Stimulated activated naive CD8-positive, alpha-beta T cell treated with anti-CD3 and anti-CD28 coated beads, Interleukin-15, Interleukin-2, amounts not matched to agents 100 U/mL and 50 U/mL, for 24 hours (primary cell): ENCODE measurements at regions not wholly inside any gene's neighbourhood (a gene's known extent, or its start where the extent isn't known, plus 50 kb on each side); places are given as distances from the start of the nearest gene placed in this dataset.

Experiments used
- ATAC-seq: fragments of 150-1000 bp; cut with Tn5 transposase; one replicate; pipeline ENCODE4 v1.10.0; 2021
- DNase-seq: peaks from one replicate; pipeline ENCODE4 v3.0.0; 2021

DNA sequence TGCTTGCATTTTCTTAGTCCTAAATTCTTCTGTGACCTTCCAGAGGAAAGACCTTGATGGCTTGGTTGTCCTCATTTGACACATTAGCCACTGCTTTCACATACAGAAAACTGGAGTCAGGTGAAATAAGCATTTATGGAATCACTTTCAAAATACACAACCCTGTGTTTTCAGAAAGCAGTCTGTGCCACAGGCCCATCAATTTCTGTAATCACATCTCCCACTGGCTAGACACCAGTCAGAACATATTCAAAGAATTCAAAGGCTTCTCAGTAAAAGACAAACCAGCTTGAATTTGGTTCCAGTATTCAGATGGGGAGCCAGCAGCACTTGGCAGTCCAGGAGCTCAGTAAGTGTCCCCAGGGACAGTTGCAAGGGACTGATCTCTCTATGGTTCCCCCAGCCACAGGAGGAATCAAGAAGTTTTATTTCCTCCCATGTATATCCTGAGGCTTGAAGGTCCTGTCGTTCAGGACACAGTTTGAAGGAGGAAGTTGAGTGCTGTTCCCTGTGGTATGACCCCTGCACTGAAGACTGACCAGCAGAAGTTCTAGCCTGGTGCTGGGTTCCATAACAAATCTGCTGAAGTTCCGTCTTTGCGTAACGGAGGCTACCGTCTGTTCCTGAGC is 214.3 kb downstream of the FOXO1 start:
- ATAC-seq (no peak), DNase-seq (no peak)

DNA sequence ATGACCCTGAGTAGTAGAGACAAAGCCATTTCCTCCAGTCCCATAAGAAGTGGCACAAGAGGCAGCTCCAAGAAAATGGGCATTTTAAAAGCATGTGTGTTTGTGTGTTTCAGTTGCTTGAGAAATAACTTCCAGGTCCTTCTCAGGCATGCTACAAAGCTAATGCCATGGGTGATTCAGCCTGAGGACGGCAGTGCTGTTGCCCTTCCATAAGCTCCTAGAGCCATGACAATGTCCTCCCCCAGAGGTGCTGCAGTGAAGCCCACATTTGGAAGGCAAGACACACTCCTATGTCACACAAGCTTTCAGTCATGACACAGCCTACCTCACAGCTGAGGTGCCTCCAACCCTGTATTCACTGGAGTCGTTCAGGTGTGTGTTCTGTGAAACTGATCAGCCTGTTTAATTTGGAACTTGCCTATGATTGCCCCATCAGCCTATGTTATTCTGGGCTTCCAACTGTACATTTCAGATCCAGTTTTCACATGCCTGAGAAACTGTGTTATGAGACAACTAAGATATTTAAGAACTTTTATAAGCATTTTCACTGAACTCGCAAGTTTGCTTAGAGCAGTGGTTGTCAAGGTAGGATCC is 213.6 kb downstream of the FOXO1 start:
- DNase-seq (no peak), ATAC-seq (no peak)

DNA sequence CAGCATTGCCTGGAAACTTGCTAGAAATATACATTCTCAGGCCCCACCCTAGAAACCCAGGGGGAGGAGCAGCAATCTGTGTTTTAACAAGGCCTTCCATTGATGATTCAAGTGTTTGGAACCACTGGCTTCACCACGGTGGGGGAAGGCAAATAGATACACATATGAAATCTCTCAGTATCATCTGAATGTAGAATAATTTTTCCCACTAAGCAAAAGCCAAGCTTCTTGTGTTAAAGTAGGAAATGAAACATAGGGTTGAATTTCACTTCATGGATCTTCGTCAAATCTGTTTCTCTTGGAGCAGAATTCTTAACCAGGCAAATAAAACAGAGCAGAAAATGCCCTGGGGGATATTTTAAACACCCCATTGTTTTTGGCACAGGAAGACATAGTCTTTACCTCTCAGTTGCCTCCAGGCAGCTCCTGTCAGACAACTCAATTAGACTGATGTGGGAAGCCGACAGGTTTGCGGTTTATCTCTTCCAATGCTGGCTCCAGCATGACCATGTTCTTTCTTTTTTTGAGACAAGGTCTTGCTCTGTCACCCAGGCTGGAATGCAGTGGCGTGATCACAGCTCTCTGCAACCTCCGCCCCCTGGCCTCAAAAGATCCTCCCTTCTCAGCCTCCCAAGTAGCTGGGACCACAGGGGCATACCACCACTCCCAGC is 213.0 kb downstream of the FOXO1 start:
- ATAC-seq (no peak), DNase-seq (no peak)

DNA sequence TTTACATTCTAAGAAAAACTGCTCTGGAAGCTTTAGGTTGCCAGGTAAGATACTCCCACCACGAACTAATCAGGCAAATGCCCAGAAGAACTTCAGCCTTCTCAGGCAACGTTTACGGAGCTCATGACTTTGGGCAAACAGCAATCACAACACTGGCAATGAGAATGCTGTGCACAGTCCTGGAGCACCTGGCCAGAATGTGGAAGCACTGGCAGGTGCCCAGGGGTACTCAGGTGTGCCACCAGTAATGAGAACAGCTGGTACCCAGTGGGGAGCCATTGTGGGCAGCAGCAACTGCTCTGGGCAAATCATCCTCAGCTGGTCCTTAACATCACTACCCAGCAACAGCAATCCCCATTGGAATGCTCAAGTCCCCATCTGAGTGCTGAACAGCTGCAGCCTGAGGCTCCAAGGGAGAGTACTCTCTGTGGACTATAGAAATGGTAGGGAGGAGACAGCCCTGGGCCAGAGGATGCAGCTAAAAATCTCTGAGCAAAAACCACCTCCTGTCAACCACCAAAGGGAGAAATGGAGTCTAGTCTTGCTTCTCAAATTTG is 210.0 kb downstream of the FOXO1 start:
- no peak for ATAC-seq
- DNase-seq: no peak

DNA sequence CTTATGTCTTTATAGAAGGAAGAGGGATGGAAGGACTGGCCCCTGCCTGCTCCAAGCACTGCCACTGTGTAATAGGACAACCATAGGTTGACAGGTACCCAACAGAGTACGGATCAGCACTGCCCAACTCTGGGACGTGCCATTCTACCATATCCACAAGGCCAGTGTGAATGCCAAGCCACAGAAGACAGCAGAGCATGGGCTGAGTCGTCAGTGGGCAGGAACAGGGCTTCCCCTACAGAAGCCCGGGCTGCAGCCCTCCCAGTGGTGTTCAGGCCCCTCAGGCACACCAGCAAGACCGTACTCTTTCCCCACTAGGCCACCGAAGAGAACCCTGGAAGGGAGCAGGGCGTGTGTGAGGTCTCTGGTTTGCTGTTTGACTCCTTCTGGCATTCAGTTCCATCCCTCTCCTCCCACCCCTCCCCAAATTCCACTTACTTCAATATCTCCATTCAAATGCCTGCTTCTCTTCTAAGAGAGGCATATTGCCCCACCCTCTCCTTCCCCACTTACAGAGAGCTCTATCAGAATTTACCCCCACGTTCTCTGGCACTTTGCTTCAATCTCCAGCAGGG is 209.4 kb downstream of the FOXO1 start:
- DNase-seq (no peak), ATAC-seq (peak; percentile 63)

DNA sequence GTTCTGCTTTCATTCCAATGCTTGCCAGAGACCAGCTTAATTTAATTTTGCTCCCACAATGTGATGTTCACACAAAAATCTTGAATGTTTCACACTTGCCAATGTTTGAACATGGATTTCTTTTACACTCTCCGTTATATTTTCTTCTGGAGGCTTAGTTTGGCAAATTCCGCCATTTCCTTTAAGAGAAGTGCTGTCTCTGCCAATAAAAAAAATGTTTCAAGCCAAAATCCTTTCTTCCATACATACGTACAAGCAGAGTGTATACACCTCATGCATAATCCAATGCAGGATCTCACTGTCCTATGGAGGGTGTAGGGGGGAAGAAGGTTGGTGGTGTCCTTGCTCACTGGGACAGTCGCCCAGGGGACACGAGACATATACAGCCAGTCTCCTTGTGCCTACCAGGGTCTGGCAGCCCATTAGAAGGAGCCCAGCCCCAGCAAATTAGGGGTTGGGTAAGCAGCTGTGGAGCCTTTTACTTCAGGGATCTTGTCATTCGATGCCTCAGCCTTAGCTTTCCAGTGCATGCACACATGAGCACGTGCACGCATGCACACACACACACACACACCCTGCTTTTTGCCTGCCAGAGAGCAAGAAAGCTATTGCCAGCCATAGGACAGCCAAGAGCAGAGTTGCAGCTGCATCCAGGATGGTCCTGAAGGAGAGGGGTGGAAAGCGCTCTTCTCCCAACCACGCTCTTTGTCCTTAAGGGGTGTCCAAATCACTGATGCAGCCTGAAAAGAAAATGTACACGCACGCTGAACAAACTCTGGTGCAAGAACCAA is 208.3 kb downstream of the FOXO1 start:
- no peak for ATAC-seq
- DNase-seq: no peak

DNA sequence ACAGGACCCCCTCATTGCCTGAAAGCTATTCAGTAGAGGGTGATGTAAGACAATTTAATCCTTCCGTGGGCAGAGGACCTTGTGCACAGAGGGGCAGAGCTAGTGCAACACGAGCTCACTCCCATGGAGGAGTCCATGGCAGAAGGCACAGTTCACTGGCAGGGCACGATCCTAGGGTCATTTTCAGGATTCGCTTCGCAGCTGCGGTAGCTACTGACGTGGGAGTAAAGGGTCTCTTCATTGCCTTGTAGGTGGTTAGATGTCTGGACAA is 207.8 kb downstream of the FOXO1 start:
- no peak for ATAC-seq
- no peak for DNase-seq

DNA sequence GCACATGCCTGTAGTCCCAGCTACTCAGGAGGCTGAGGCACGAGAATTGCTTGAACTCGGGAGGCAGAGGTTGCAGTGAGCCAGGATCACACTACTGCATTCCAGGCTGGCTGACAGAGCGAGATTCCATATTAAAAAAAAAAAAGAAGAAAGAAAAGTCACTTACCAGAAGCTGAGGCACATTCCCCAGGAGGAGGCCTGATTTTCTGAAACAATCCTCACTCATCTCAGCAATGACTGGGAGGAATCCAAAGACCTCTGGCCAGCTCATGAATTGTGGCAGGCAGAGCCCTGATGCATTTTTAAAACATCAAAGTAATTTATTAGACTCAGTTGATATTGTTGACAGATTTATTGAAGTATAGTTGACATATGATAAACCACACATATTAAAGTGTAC is 206.3 kb downstream of the FOXO1 start:
- ATAC-seq: no peak
- DNase-seq: no peak

DNA sequence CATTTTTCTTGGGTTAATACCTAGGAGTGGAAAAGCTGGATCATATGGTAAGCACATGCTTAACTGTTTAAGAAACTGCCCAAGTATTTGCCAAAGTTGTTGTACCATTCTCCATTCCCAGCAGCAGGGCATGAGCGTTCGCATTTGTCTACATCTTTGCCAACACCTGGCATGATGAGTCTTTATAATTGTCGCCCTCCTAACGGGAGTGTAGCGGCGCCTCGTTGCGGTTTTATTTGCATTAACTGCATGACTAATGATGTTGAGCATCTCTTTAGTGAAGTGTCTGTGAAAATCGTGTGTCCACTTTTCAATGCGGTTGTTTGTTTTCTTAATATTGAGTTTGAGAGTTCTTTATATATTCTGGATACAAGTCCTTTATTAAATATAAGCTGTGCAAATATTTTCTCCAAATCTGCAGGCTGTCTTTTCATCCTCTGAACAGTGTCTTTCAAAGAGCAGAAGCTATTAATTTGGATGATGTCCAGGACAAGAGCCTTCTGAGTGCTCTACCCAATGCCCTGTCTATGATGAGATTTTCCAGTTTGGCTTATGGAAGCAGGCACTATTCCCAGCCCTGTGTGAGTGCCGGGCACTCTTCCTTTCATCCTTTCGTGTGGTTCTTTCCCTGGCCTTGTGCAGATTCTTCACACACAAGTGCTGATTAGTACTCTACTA is 202.0 kb downstream of the FOXO1 start:
- DNase-seq (no peak), ATAC-seq (no peak)

DNA sequence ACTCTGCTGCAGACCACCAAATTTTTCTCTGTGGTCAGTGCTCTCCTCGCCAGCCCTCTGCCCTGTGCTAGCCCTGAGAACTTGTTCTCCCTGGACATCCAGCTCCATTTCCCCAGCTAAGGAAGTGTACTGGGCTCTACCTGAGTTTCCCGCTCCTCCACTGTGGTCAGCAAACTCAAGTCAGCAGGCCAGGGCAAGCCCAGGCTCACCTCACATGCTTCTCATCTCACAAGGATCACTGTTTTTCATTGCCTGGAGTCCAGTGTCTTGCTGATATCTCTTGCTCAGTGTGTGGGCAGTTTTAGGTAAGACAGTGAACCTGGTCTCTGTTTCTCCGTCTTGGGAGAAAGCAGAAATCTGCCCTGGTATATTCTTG is 201.4 kb downstream of the FOXO1 start:
- DNase-seq: no peak
- ATAC-seq: no peak

DNA sequence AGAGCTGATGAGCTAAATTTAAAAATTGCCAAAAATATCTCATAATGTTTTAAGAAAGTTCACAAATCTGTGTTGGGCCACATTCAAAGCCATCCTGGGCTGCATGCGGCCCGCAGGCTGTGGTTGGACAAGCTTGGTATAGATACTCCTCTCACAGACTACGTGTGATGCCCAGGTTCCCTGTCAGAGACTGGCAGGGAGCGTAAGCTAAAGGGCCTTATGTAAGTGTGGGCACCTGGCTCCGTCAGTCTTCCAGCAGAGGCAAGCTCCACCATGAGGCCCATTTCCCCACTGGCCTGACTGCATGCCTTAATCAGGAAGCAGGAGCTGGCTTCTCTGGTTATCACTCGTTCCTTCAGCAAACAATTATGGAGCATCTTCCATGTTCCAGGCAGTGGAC is 200.2 kb downstream of the FOXO1 start:
- ATAC-seq (no peak), DNase-seq (no peak)

DNA sequence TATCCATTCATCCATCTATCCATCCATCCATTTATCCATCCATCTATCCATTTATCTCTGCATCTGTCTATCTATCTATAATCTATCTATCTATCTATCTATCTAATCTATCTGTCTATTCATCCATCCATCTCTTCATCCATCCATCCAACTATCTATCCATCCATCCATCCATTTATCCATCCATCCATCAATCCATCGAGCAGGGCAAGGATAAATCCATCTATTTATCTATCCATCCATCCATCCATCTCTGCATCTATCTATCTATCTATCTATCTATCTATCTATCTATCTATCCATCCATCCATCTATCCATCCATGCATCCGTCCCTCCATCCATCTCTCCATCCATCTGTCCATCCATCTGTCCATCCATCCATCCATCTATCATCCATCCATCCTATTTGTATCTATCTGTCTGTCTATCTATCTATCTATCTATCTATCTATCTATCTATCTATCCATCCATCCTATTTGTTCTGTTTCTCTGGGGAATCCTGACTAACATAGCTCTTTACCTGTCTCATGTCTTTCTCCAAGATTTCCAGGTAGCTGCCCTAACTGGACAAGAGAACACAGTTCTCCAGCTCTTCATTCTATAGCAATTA is 198.1 kb downstream of the FOXO1 start:
- DNase-seq (no peak), ATAC-seq (no peak)

DNA sequence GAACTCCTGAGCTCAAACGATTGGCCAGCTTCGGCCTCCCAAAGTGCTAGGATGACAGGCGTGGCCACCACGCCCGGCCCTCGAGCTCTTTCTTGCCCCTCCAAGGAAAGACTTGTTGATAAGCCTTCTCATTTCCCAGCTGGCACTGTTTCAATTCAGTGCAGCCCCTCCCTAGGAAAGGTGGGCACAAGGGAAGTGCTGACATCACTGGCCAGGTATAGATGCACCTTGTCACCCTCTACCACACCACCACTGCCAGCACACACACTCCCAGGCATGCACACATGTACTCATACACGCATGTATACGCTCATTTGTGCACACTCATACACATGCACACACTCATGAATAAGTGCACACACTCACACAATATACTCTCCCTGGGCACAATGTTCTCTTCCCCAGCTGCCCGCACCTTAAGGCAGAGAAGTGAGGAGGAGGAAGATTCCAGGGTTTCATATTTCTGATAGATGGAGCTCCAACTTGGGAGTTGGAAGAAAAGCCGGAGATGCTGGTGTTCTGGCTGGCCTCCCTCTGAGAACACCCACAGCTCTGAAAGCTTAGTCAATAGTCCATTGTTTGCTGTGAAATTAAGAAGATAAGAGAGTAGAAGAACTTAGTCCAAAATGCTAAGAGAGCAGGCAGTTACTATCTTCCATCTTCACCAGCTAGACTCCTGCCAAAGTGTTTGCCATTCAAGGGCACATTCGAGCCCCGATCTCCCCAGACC is 196.7 kb downstream of the FOXO1 start:
- ATAC-seq (no peak), DNase-seq (no peak)

DNA sequence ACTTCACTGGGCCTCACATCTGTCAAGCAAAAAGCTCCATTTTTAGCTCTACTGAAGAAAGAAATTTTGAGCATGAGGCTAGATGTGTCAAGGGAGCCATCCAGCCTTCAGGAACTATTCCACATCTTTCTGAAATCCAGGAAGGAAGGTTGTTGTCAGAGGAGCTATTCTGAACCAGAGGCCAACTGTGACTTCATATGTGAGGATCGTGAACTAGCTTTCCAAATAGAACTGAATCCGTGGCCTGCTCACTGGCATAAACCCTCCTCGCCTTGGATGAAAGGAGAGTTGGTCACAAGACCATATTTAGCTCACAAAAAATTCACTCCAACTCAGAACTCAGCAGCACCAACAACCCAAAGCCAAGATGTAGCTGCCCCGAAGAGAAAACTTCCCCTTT is 195.8 kb downstream of the FOXO1 start:
- DNase-seq: no peak
- no peak for ATAC-seq

DNA sequence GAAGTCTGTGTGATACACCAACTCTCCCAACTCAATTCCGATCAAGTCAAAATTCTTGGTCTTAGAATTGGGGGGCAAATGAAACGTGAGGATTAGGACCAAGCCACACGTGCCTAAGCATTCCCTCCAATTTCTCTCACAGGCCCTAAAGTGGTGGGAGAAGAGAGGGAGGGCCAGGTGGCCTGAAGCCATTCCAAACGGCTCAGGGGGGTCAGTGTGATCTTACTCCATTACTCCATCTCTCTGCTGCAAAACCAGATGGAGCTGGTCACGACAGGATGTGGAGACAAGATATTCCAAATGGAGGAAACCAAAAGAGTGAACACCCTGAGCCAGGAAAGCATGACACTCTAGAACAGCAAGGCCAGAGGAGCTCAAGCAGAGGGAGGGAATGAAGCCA is 195.4 kb downstream of the FOXO1 start:
- ATAC-seq (no peak), DNase-seq (no peak)

DNA sequence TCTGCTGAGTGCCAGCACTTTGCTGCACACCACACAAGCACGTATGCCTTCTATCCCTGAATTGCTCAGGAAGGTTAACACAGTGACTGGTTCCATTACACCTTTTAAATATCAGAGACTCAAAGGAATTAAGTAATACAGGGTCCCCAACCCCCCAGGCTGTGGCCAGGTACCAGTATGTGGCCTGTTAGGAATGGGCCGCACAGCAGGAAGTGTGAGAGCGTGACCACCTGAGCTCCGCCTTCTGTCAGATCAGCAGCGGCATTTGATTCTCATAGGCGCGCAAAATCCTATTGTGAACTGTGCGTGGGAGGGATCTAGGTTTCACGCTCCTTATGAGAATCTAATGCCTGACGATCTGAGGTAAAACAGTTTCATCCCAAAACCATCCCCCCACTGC is 194.5 kb downstream of the FOXO1 start:
- DNase-seq (no peak), ATAC-seq (no peak)

DNA sequence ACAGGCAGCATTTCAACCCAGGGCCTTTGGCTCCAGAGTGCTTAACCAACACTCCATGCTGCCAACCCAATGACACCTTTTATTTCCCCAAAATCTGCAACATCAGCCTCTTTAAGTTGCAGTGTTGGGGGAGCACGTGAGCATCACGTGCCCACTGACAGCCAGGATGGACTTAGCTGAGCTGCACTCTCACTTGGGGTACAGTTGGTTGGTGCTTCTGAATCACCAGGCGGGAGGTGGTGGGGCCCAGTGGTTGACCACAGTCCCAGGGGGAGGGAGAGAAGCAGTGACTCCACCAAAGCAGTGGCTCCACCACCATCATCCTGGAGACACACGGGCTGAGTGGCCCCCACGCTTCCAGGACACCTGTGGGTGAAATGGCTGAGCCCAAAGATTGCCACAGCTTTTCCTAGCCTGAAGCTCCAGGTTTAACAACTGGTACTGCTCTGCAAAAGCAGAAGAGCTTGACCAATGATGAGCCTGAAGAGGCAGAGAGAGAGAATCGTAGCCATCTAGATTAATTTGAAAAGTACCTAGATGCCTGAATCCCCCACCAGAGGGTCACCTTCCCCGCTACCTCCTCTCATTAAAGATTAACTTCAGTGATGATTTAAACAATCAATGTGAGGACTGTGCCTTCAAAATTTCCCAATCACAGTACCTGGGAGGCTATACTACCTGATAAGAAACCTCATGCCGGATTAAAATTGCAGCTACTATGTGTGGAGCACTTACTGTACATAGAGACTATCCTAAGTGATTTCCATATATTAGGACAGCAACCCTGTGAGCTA is 193.8 kb downstream of the FOXO1 start:
- DNase-seq (no peak), ATAC-seq (peak; percentile 86)

DNA sequence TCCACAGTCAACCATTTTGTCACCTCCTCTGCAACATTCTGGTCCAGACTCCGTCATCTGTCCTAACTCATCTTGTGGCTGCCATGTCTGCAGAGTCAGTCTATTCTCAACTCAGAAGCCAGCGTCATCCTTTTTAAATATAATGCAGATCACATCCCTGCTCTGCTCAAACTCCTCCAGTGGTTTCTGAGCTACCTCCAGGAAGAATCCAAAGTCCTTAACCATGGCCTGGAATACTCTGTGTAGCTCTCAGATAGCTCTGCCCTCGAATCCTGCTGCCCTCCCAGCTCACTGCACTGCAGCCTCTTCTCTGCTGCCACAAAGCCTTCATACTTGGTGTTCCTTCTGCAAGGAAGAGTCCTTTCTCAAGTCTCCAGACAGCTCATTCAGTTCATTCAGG is 190.8 kb downstream of the FOXO1 start:
- DNase-seq (no peak), ATAC-seq (no peak)

DNA sequence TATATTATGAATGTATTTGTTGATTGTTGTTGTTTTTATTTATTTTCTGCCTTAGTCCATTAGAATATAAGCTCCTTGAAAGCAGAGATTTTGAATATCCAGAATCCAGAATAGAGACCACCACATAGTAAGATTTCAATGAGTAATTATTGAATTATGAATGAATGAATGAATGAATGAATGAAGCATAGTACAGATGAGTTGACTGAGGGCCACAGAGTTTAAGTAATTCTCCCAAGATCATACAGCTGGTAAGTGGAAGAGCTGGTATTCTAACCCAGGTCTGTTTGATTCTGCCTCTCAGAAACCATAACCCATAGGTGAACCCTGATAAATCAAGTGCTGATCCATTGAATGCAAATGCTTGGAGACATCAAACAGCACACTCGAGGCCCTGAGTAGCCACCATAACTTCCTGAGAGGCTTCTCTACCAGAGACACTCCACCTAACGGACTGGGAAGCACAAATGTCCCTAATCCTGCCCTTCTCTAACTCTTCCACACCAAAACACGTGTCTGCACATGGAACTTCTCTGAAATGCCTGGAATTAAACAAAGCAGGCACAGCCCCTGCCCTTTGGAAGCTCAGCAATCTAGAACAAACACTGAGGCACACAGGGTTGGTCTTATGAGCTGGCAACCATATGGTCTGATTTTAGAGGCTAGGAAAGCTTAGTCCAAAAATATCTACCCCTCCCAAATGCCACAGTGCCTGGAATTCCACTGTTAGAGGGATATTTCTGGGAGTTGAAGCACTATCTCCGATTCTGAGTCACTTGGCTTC is 190.1 kb downstream of the FOXO1 start:
- DNase-seq (no peak), ATAC-seq (no peak)
